GM23338 (cell line): ENCODE measurements at regions not wholly inside any gene's neighbourhood (a gene's known extent, or its start where the extent isn't known, plus 50 kb on each side); places are given as distances from the start of the nearest gene placed in this dataset.

Source experiments
- CTCF ChIP-seq, 2 experiments: fragments of 200-600 bp in 1 of 2; sonication (generic) in 1 of 2; conservative IDR thresholded peaks; 2 replicates each; pipeline versions ENCODE4 v1.5.1 to v1.6.1; 2016 to 2017; ENCODE audit warnings: antibody characterized with exemption in 2 of 2, low read depth in 2 of 2, mild to moderate bottlenecking in 2 of 2, moderate library complexity in 1 of 2
- ETS1 ChIP-seq: IDR thresholded peaks from 2 replicates; pipeline ENCODE4 v1.6.1; 2016; ENCODE audit warnings: antibody characterized with exemption
- EZH2 ChIP-seq: fragments of 200-600 bp; sonication (generic); IDR thresholded peaks from one replicate; pipeline ENCODE4 v1.8.0; 2017; ENCODE audit warnings: antibody characterized with exemption, mild to moderate bottlenecking, low read depth; ENCODE audit not compliant: unreplicated experiment
- EZH2phosphoT487 ChIP-seq: fragments of 200-600 bp; sonication (generic); IDR thresholded peaks from one replicate; pipeline ENCODE4 v1.8.1; 2018; ENCODE audit warnings: antibody characterized with exemption; ENCODE audit not compliant: unreplicated experiment
- JUNB ChIP-seq: IDR thresholded peaks from one replicate; pipeline ENCODE4 v1.6.1; 2016; ENCODE audit warnings: antibody characterized with exemption; ENCODE audit not compliant: unreplicated experiment
- POLR2AphosphoS5 ChIP-seq: IDR thresholded peaks from 2 replicates; pipeline ENCODE4 v1.6.1; 2016; ENCODE audit warnings: antibody characterized with exemption, low read depth
- REST ChIP-seq: IDR thresholded peaks from one replicate; pipeline ENCODE4 v1.6.1; 2018; ENCODE audit warnings: antibody characterized with exemption; ENCODE audit not compliant: unreplicated experiment
- STAT1 ChIP-seq: IDR thresholded peaks from one replicate; pipeline ENCODE4 v1.6.1; 2016; ENCODE audit warnings: antibody characterized with exemption; ENCODE audit not compliant: unreplicated experiment
- ZNF114 ChIP-seq: fragments of 250-450 bp; sonication (Bioruptor Pico); IDR thresholded peaks from 2 replicates; pipeline ENCODE4 v1.5.0; 2020; ENCODE audit warnings: mild to moderate bottlenecking, moderate library complexity

GRCh38 chr1:232711996-232712395, 82.1 kb upstream of the SIPA1L2 start:
- TF ChIP-seq EZH2phosphoT487 (no peak), CTCF (conservative IDR thresholded peaks at IDR 0.05; ENCODE audit: low read depth in 2 of 2) (no peak), ETS1 (no peak), POLR2AphosphoS5 (no peak), JUNB (no peak), REST (no peak), EZH2 (no peak), ZNF114 (CRISPR knock-in tag) (no peak), STAT1 (no peak)
